ENCODE measurements at regions not wholly inside any gene's neighbourhood (a gene's known extent, or its start where the extent isn't known, plus 50 kb on each side); places are given as distances from the start of the nearest gene placed in this dataset.

- TF ChIP-seq POLR2A (IDR thresholded peaks at IDR 0.05) = no peak
- TF ChIP-seq, protein P1, sequence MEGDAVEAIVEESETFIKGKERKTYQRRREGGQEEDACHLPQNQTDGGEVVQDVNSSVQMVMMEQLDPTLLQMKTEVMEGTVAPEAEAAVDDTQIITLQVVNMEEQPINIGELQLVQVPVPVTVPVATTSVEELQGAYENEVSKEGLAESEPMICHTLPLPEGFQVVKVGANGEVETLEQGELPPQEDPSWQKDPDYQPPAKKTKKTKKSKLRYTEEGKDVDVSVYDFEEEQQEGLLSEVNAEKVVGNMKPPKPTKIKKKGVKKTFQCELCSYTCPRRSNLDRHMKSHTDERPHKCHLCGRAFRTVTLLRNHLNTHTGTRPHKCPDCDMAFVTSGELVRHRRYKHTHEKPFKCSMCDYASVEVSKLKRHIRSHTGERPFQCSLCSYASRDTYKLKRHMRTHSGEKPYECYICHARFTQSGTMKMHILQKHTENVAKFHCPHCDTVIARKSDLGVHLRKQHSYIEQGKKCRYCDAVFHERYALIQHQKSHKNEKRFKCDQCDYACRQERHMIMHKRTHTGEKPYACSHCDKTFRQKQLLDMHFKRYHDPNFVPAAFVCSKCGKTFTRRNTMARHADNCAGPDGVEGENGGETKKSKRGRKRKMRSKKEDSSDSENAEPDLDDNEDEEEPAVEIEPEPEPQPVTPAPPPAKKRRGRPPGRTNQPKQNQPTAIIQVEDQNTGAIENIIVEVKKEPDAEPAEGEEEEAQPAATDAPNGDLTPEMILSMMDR (IDR thresholded peaks at IDR 0.05) = no peak
These were observed 133.0 kb upstream of the GSE1 start for GRCh38 chr16:85479972-85480726.

Data from thyroid gland (tissue), 4 donors.